ENCODE measurements at regions not wholly inside any gene's neighbourhood (a gene's known extent, or its start where the extent isn't known, plus 50 kb on each side); places are given as distances from the start of the nearest gene placed in this dataset.

- Histone ChIP-seq H3K4me1 (no peaks in the 10 kb centered on the region), H3K27me3 (replicated peaks in 1 of 7) (peaks cover 0 to 13% (median 0%) of the 10 kb centered on the region in 7 donors), H3K27ac (no peak overlapping the region), H3K9me3 (peaks cover 0 to 7% (median 2%) of the 10 kb centered on the region in 8 donors), H3K4me3 (no peak overlapping the region), H3K36me3 (no peaks in the 10 kb centered on the region)
- no peak for DNase-seq
- intact Hi-C loops (cut with DNase I; ENCODE audit: low total_unique reads), result no loop called here
- TF ChIP-seq POLR2AphosphoS5 (IDR thresholded peaks at IDR 0.05) (no peak), POLR2A (IDR thresholded peaks at IDR 0.05) (no peak)
- TF ChIP-seq, protein P1, sequence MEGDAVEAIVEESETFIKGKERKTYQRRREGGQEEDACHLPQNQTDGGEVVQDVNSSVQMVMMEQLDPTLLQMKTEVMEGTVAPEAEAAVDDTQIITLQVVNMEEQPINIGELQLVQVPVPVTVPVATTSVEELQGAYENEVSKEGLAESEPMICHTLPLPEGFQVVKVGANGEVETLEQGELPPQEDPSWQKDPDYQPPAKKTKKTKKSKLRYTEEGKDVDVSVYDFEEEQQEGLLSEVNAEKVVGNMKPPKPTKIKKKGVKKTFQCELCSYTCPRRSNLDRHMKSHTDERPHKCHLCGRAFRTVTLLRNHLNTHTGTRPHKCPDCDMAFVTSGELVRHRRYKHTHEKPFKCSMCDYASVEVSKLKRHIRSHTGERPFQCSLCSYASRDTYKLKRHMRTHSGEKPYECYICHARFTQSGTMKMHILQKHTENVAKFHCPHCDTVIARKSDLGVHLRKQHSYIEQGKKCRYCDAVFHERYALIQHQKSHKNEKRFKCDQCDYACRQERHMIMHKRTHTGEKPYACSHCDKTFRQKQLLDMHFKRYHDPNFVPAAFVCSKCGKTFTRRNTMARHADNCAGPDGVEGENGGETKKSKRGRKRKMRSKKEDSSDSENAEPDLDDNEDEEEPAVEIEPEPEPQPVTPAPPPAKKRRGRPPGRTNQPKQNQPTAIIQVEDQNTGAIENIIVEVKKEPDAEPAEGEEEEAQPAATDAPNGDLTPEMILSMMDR (IDR thresholded peaks at IDR 0.05 in 8 of 11, conservative IDR thresholded peaks at IDR 0.05 in 3 of 11), result no peak
Measured at GRCh38 chr7:106398786-106399185, 114.0 kb upstream of the NAMPT start.

DNA sequence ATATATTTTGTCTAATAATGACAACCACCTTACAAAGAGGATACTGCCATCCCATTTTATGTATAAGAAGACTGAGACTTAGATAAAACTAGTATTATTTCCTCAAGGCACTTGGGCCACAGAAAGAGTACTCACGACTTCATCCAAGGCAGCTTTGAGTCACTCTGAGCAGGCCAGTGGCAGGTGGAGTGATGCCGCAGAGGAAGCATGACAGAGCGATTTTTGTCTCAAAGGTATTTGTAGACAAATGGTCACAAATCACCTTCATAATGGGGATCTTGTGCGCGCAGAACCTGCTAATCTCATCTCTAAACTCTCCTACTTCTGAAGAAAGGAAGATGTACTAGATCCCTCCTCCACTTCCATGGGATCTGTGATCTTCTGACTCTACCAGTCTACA is 113.2 kb upstream of the NAMPT start:
- WGBS, 5 donors, result 88 to 95% (median 93%) methylated on average over 5 of the region's 5 CpGs
- intact Hi-C loops (cut with DNase I; ENCODE audit: low total_unique reads), result no loop called here
- Histone ChIP-seq H3K27ac (no peak overlapping the region), H3K27me3 (replicated peaks in 1 of 7) (peaks cover 0 to 17% (median 0%) of the 10 kb centered on the region in 7 donors), H3K4me3 (no peak overlapping the region), H3K4me1 (no peaks in the 10 kb centered on the region), H3K36me3 (no peaks in the 10 kb centered on the region), H3K9me3 (no peaks in the 10 kb centered on the region)
- no peak for TF ChIP-seq POLR2A (IDR thresholded peaks at IDR 0.05)
- TF ChIP-seq, protein P1 (IDR thresholded peaks at IDR 0.05 in 8 of 11, conservative IDR thresholded peaks at IDR 0.05 in 3 of 11), result no peak
- TF ChIP-seq POLR2AphosphoS5 (IDR thresholded peaks at IDR 0.05), result no peak
- DNase-seq, result no peak

DNA sequence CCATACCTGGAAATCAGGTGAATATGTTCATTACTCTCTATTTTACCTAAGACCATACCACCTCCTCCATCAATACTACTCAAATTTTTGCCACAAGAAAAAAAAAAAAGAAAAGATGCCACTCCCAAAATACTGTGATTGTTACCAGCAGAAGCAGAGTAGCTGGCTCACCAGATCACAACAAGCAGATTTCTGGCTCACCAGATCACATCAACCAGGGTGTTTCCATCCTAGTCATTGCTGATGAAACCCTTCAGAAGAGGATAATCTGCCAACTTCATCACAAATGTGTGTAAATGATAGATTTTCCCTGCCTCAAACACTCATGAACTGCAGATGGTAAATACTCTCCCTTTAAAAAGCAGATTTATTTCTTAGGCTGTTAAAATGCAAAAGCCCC is 109.7 kb upstream of the NAMPT start:
- H3K9me3 ChIP-seq, result no peaks in the 10 kb centered on the region
- no peak overlapping the region for H3K4me3 ChIP-seq
- H3K27me3 ChIP-seq (replicated peaks in 1 of 7), result peaks cover 0 to 12% (median 0%) of the 10 kb centered on the region in 7 donors
- no peaks in the 10 kb centered on the region for H3K36me3 ChIP-seq
- DNase-seq, result no peak
- no peaks in the 10 kb centered on the region for H3K4me1 ChIP-seq
- H3K27ac ChIP-seq, result no peak overlapping the region
- no peak for TF ChIP-seq POLR2AphosphoS5 (IDR thresholded peaks at IDR 0.05)
- no peak for TF ChIP-seq POLR2A (IDR thresholded peaks at IDR 0.05)
- TF ChIP-seq, protein P1 (IDR thresholded peaks at IDR 0.05 in 8 of 11, conservative IDR thresholded peaks at IDR 0.05 in 3 of 11), result no peak
- intact Hi-C loops (cut with DNase I; ENCODE audit: low total_unique reads), result no loop called here

- WGBS, 5 donors, result 77 to 82% (median 79%) methylated on average over 6 of the region's 6 CpGs
- Histone ChIP-seq H3K9me3 (no peaks in the 10 kb centered on the region), H3K36me3 (no peaks in the 10 kb centered on the region), H3K4me3 (no peak overlapping the region), H3K27ac (no peak overlapping the region), H3K27me3 (replicated peaks in 1 of 7) (peaks cover 0 to 12% (median 0%) of the 10 kb centered on the region in 7 donors), H3K4me1 (no peaks in the 10 kb centered on the region)
- no peak for DNase-seq
- intact Hi-C loops (cut with DNase I; ENCODE audit: low total_unique reads), result no loop called here
- TF ChIP-seq, protein P1 (IDR thresholded peaks at IDR 0.05 in 8 of 11, conservative IDR thresholded peaks at IDR 0.05 in 3 of 11), result no peak
- TF ChIP-seq POLR2A (IDR thresholded peaks at IDR 0.05) (no peak), POLR2AphosphoS5 (IDR thresholded peaks at IDR 0.05) (no peak)
Measured at GRCh38 chr7:106393564-106394251, 108.9 kb upstream of the NAMPT start.

Data from spleen (tissue), 11 donors.